Activated CD8-positive, alpha-beta memory T cell treated with anti-CD3 and anti-CD28 coated beads for 48 hours (primary cell): ENCODE measurements at regions not wholly inside any gene's neighbourhood (a gene's known extent, or its start where the extent isn't known, plus 50 kb on each side); places are given as distances from the start of the nearest gene placed in this dataset.

Experiments
- DNase-seq, 3 experiments: peaks; one replicate each; pipeline ENCODE4 v3.0.0-alpha.2; 2020; ENCODE audit warnings: low read depth in 2 of 3, low spot score in 2 of 3

GRCh38 chr20:19923762-19924161 is 93.4 kb upstream of the NAA20 start:
- DNase-seq, result no peak

- no peak for DNase-seq
Measured at GRCh38 chr20:19924255-19924654, 92.9 kb upstream of the NAA20 start.

- no peak for DNase-seq
Measured at GRCh38 chr20:19926591-19926990, 90.6 kb upstream of the NAA20 start.

GRCh38 chr20:19928328-19929011 is 88.7 kb upstream of the NAA20 start:
- no peak for DNase-seq

GRCh38 chr20:19929012-19929360 is 88.2 kb upstream of the NAA20 start:
- DNase-seq, result no peak

GRCh38 chr20:19929481-19930145 is 87.5 kb upstream of the NAA20 start:
- DNase-seq, result no peak

GRCh38 chr20:19930426-19930825 is 86.7 kb upstream of the NAA20 start:
- no peak for DNase-seq

GRCh38 chr20:19932170-19932667 is 84.9 kb upstream of the NAA20 start:
- no peak for DNase-seq

- no peak for DNase-seq
Measured at GRCh38 chr20:19934792-19935491, 82.2 kb upstream of the NAA20 start.

GRCh38 chr20:19935842-19936241 is 81.3 kb upstream of the NAA20 start:
- no peak for DNase-seq

- DNase-seq, result no peak
Measured at GRCh38 chr20:19936466-19937200, 80.5 kb upstream of the NAA20 start.

- no peak for DNase-seq
Measured at GRCh38 chr20:19937218-19937617, 79.9 kb upstream of the NAA20 start.

- DNase-seq, result no peak
Measured at GRCh38 chr20:19937651-19938420, 79.3 kb upstream of the NAA20 start.

- DNase-seq, result no peak
Measured at GRCh38 chr20:19938421-19939090, 78.6 kb upstream of the NAA20 start.

GRCh38 chr20:19940988-19941460 is 76.1 kb upstream of the NAA20 start:
- no peak for DNase-seq

- no peak for DNase-seq
Measured at GRCh38 chr20:19942611-19943010, 74.6 kb upstream of the NAA20 start.

GRCh38 chr20:19943061-19943521 is 74.1 kb upstream of the NAA20 start:
- DNase-seq, result no peak

- no peak for DNase-seq
Measured at GRCh38 chr20:19944772-19945459, 72.2 kb upstream of the NAA20 start.
